HG02588 (cell line): ENCODE measurements at regions not wholly inside any gene's neighbourhood (a gene's known extent, or its start where the extent isn't known, plus 50 kb on each side); places are given as distances from the start of the nearest gene placed in this dataset.
A peak's percentile ranks its signal among the peaks of the same experiment; 100 is the strongest.
"Not testable (repeated sequence)": the region's sequence is repeated elsewhere in the genome, so short reads cannot be mapped to it uniquely, and the experiment has no call there.

Experiments
- ATAC-seq: cut with Tn5 transposase; IDR thresholded peaks from one replicate; pipeline ENCODE4 v1.9.1; 2021; ENCODE audit warnings: mild to moderate bottlenecking, moderate library complexity; ENCODE audit not compliant: unreplicated experiment

- no peak for ATAC-seq
These were observed 52.3 kb upstream of the COL5A2 start for GRCh38 chr2:189231719-189232323.

DNA sequence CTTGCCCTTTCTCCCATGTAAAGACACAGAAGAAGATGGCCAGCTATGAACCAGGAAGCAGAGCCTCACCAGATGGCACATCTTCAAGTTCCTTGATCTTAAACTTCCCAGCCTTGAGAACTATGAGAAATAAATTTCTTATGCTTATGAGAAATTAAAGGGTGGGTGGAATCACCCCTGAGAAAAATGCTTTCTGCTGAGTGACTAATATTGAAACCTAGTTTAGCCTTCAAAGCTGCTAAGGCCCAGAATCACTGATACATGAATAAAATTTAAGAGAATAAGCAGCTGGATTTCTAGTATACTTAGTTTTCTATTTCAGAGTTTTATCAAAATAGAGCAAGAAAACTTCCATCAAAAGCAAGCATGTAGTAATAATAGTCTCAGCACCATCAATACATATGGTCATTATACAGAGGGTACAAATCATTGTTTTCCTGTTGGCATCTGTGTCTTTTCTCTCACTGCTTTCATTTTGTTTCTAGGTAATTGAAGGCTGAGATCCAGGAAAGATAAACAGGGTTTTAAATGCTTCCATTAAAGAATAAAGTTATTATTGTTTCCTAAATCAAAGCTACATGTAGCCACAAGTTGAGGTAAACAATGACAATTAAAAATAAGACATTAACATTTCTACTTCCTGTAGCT lies 53.3 kb upstream of the COL5A2 start:
- peak; percentile 70 for ATAC-seq

DNA sequence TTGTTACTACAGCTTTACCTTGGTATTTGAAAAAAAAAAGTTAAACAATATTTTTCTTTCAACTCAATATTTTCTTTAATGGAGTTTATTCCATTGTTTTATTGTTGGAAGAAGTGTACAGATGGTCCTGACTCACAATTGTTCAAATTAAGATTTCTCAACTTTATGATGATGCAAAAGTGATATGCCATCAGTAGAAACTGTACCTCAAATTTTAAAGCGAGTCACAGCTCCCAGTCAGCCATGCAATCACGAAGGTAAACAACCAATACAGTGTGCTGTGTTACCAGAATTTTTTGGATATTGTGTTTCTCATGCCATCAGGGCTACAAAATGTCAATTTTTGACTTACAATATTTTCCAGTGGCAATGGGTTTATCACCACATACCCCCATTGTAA lies 54.0 kb upstream of the COL5A2 start:
- ATAC-seq, result no peak

- no peak for ATAC-seq
These were observed 55.4 kb upstream of the COL5A2 start for GRCh38 chr2:189234991-189235390.

- no peak for ATAC-seq
These were observed 56.5 kb upstream of the COL5A2 start for GRCh38 chr2:189236066-189236465.

- no peak for ATAC-seq
These were observed 59.3 kb upstream of the COL5A2 start for GRCh38 chr2:189238903-189239302.

- ATAC-seq, result not testable (repeated sequence)
These were observed 64.3 kb upstream of the COL5A2 start for GRCh38 chr2:189243843-189244242.

- no peak for ATAC-seq
These were observed 67.7 kb upstream of the COL5A2 start for GRCh38 chr2:189247276-189247675.

- ATAC-seq, result no peak
These were observed 68.6 kb upstream of the COL5A2 start for GRCh38 chr2:189248141-189248540.

GRCh38 chr2:189249171-189249570 lies 69.6 kb upstream of the COL5A2 start:
- no peak for ATAC-seq

GRCh38 chr2:189249901-189250300 lies 70.3 kb upstream of the COL5A2 start:
- ATAC-seq, result no peak

GRCh38 chr2:189252991-189253675 lies 73.6 kb upstream of the COL5A2 start:
- no peak for ATAC-seq

DNA sequence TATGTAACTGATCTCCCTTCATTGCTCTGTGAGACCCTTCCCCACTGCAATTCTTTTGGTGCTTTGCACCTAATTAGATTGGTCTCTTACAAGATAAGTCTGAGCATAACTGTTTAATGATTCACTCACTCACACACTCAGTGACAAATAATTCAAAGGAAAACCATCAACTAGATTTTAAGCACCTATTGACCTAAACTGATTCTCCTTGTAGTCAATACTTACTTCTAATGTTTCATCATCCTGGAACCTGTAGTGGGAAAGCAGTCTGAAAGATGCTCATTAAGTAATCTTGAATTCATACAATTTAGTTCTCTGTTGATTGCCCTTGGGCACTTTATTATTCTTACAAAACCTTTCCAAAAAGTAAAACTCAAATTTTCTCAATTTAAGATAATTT lies 74.3 kb upstream of the COL5A2 start:
- ATAC-seq, result no peak

- no peak for ATAC-seq
These were observed 74.8 kb upstream of the COL5A2 start for GRCh38 chr2:189254268-189254883.

GRCh38 chr2:189255711-189256110 lies 76.2 kb upstream of the COL5A2 start:
- ATAC-seq, result no peak

DNA sequence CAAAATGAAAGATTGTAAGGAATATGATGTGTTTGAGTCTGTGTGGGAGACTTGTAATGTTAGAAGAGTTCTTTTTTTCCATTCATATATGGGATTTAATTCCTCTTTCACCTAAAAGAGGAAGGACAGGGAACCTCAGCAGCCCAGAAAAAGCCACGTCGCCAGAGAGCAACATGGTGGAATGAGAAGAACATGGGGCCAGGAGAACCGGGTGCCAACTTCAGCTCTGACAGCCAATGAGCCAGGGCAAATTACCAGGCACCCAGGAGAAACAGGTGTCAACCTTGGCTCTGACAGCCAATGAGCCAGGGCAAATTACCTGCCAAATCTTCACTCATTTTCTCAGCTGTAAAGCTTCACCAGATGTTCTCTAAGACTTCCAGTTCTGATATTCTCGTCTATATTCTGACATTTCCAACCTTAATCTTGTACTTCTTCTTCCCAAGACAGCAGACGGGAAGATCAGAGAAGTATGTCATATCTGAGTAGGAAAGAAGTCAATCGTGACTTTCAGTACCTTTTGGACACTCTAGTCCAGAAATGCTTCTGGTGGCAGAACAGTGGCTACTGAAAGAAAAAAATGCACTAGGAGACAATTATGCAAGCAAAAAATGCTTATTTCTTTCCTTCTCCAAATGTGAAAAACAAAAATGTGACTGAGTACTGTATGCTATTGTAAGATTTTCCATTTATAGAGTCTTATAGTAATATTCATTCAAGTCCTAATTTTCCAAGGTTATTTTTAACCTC lies 79.2 kb upstream of the COL5A2 start:
- ATAC-seq, result no peak

- no peak for ATAC-seq
These were observed 80.8 kb upstream of the COL5A2 start for GRCh38 chr2:189260361-189260814.

GRCh38 chr2:189261431-189261841 lies 81.9 kb upstream of the COL5A2 start:
- no peak for ATAC-seq

- no peak for ATAC-seq
These were observed 82.4 kb upstream of the COL5A2 start for GRCh38 chr2:189261916-189262315.

GRCh38 chr2:189265696-189266320 lies 86.2 kb upstream of the COL5A2 start:
- no peak for ATAC-seq

DNA sequence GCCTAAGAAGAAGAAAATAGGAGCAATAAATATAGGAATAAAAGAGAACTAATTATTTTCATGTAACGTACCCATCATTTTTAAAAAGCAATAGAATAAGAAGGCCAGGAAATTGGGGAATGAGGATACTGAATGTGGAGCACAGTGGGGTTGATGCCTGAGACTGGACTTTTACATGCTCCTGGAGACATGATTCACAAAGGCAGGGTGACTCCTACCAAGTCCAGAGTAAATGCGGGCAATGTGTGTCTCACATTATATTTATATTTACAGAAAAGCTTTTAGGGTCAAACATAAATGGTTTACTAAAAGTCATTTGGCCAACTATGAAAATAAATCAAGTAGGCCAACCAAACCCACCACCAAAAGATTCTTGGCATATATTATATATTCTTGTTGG lies 87.9 kb upstream of the COL5A2 start:
- ATAC-seq, result no peak
